ENCODE measurements at regions not wholly inside any gene's neighbourhood (a gene's known extent, or its start where the extent isn't known, plus 50 kb on each side); places are given as distances from the start of the nearest gene placed in this dataset.

DNA sequence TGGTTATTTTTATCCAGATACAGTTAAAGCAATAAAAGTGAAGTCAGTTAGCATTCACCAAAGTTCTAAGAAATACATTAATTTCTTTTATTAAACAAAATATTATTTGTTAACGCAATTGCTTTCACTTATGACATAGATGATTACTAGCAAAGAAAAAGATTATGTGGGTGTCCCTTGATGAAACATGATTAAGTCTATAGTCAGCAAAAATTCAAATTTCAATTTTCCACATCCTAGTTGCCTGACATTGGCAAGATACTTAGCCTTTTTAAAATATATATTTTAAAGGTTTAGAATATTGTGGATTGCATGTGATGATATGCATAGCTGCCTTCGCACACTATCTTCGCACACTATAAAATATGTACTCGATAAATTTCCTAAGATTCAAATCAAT, 1780.5 kb upstream of the MIR17HG start:
- no peak for TF ChIP-seq GATA3 (IDR thresholded peaks at IDR 0.05; ENCODE audit: low read depth, low read length)
- no peak for TF ChIP-seq GATA2 (IDR thresholded peaks at IDR 0.05; ENCODE audit: low read depth, low read length)

All from SH-SY5Y (cell line).